ENCODE measurements at regions not wholly inside any gene's neighbourhood (a gene's known extent, or its start where the extent isn't known, plus 50 kb on each side); places are given as distances from the start of the nearest gene placed in this dataset.

GRCh38 chr5:158288272-158288657, 429.3 kb upstream of the CLINT1 start:
- TF ChIP-seq, protein P1, sequence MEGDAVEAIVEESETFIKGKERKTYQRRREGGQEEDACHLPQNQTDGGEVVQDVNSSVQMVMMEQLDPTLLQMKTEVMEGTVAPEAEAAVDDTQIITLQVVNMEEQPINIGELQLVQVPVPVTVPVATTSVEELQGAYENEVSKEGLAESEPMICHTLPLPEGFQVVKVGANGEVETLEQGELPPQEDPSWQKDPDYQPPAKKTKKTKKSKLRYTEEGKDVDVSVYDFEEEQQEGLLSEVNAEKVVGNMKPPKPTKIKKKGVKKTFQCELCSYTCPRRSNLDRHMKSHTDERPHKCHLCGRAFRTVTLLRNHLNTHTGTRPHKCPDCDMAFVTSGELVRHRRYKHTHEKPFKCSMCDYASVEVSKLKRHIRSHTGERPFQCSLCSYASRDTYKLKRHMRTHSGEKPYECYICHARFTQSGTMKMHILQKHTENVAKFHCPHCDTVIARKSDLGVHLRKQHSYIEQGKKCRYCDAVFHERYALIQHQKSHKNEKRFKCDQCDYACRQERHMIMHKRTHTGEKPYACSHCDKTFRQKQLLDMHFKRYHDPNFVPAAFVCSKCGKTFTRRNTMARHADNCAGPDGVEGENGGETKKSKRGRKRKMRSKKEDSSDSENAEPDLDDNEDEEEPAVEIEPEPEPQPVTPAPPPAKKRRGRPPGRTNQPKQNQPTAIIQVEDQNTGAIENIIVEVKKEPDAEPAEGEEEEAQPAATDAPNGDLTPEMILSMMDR (IDR thresholded peaks at IDR 0.05; ENCODE audit: insufficient read depth, missing control alignments), result no peak
- DNase-seq (ENCODE audit: insufficient read length, low spot score) (no peak), FAIRE-seq (no peak)

- FAIRE-seq, result no peak
- TF ChIP-seq, protein P1 (IDR thresholded peaks at IDR 0.05; ENCODE audit: insufficient read depth, missing control alignments), result no peak
- DNase-seq (ENCODE audit: insufficient read length, low spot score), result no peak
Measured at GRCh38 chr5:158287643-158288271, 428.8 kb upstream of the CLINT1 start.

DNA sequence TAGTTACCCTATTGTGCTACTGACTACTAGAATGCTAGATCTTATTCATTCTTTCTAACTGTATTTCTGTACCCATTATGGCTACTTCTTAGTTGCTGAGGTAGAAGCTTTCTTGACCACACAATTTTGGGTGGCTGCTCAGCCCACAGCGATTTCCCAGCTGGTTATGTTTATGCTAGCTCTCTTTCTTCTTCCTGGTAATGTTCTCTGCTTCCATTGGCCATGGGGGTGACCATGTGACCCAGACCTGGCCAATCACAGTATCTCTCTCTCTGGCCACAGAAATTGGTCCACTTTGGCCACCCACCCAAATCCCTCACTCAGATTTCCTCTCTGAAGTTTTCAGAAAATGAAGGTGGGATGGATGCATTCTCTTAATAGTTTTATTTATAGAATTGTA, 427.9 kb upstream of the CLINT1 start:
- TF ChIP-seq, protein P1 (IDR thresholded peaks at IDR 0.05; ENCODE audit: insufficient read depth, missing control alignments), result no peak

DNA sequence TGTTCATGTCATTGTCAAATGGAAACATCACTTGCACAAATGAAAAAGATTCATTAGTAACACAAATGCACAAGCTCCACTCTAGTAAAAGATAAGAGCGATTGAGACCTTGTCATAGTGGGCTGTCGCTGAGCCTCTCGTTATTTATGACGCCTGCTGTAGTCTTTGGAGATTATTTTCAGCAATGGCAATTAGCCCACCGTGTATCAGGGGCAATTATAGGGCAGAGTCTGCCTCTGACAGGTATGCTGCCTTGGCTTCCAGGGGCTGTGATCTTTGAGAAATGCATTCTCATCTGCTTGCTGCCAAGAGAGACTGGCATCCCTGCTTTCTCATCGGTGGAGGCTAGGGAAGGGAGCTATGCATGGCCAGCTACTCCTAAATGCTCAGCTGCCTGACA, 426.8 kb upstream of the CLINT1 start:
- TF ChIP-seq, protein P1 (IDR thresholded peaks at IDR 0.05; ENCODE audit: insufficient read depth, missing control alignments), result no peak
- no peak for DNase-seq (ENCODE audit: insufficient read length, low spot score)
- FAIRE-seq, result no peak

More for the DNA sequence above, 427.9 kb upstream of the CLINT1 start:
- DNase-seq (ENCODE audit: insufficient read length, low spot score) (no peak), FAIRE-seq (no peak)

DNA sequence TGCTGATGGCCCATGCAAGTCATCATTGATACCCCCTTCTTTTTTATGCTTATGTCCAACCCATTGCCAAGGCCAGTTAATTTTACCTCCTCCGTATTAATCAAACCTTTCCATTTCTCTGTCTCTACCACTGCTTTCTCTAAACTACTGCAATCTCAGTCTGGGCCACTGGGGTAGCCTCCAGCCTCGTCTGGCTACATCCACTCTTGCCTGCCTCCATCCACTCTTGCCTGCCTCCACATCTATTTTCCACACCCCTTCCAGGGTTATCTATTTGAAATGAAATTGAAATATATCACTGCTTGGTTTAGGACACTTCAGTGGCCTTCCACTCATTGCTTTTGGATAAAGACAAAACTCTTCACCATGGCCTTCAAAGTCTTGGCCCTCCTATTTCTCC, 425.3 kb upstream of the CLINT1 start:
- TF ChIP-seq, protein P1 (IDR thresholded peaks at IDR 0.05; ENCODE audit: insufficient read depth, missing control alignments), result no peak
- no peak for FAIRE-seq
- DNase-seq (ENCODE audit: insufficient read length, low spot score), result no peak

DNA sequence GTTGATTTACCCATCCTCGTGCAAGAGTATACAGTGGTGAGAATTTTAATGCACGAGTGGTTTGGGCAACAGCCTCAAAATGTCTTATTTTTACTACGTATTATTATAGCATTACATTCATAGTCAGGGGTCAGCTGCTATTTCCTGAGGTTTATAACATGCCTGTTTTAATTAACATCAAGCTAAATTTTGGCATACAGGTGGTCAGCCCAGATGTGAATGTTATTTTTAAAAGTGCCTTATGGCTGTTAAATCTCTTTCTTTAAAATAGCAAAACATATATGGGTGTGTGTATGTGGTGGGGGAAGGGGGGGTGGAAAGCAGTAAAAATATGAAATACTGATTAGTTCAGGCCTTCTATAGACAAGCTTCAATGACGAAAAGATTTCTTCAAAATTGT, 424.5 kb upstream of the CLINT1 start:
- FAIRE-seq, result no peak
- DNase-seq (ENCODE audit: insufficient read length, low spot score), result no peak
- TF ChIP-seq, protein P1 (IDR thresholded peaks at IDR 0.05; ENCODE audit: insufficient read depth, missing control alignments), result no peak

DNA sequence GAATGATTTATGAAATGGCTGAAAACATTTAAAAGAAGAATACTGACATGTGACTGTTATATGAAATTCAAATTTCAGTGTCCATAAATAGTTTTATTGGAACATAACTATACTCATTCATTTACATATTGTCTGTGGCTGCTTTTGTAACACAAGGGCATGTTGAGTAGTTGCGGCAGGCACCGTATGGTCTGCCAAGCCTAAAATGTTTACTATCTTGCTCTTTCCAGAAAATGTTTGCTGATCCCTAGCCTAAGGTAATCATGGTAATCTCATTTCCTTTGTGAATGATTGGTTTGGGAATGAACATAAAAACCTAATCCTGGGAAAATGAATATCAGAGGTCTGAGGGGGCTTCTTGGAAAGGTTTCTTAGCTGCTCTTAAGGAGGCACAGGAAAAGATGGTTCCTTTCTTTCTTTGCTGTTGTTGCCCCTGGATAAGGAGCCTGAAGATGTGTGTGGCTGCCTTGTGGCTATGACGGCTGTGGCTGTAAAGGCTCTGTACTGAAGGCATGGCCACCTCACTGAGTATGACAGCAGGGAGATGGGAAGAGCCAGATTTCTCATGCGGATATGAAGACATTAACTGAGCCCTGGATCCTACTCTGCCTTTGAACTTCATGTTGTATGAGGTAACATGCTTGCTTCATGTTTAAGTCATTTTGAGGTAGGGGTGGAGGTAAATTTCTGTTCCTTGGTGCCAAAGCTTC, 419.4 kb upstream of the CLINT1 start:
- DNase-seq (ENCODE audit: insufficient read length, low spot score), result no peak
- FAIRE-seq, result peak; percentile 29
- TF ChIP-seq, protein P1 (IDR thresholded peaks at IDR 0.05; ENCODE audit: insufficient read depth, missing control alignments), result no peak

Data from D721Med (cell line).